Astrocyte of the spinal cord (primary cell): ENCODE measurements at regions not wholly inside any gene's neighbourhood (a gene's known extent, or its start where the extent isn't known, plus 50 kb on each side); places are given as distances from the start of the nearest gene placed in this dataset.

ENCODE experiments used
- DNase-seq: peaks from one replicate; pipeline ENCODE4 v3.0.0; 2011; ENCODE audit warnings: low read depth, low spot score
- H3K4me3 ChIP-seq: 2 replicates; pipeline ENCODE4 v1.5.1; 2011; ENCODE audit warnings: low read depth, mild to moderate bottlenecking, low read length, moderate library complexity
- in situ Hi-C: cut with HindIII; loops from 2 replicates; pipeline ENCODE4 v1.10.0; 2017; ENCODE audit warnings: low sequenced_read_pairs
- TF ChIP-seq, protein P1 (sequence below): IDR thresholded peaks from 2 replicates; pipeline ENCODE4 v1.5.1; 2012; ENCODE audit warnings: low read depth, mild to moderate bottlenecking, low read length, inconsistent platforms

DNA sequence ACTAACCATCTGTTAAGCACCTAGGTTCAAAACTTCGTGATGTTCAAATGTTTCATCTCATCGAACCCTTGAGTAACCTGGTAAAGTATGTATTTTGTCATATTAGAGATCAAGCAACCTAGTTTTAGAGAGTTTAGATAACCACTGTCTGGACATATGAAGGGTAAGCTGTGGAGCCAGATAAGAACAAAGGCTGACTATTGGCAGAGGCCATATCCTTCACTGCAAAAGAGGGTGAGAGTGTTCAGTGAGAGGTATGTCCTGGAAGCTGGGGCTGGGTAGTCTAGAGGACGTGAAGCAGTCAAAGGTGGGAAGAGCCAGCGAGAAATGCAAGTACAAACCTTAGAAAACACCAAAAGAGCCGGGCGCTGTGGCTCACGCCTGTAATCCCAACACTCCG is 573.1 kb upstream of the KLF4 start:
- H3K4me3 ChIP-seq: no peak overlapping the region
- in situ Hi-C loops: no loop called here
- TF ChIP-seq, protein P1, sequence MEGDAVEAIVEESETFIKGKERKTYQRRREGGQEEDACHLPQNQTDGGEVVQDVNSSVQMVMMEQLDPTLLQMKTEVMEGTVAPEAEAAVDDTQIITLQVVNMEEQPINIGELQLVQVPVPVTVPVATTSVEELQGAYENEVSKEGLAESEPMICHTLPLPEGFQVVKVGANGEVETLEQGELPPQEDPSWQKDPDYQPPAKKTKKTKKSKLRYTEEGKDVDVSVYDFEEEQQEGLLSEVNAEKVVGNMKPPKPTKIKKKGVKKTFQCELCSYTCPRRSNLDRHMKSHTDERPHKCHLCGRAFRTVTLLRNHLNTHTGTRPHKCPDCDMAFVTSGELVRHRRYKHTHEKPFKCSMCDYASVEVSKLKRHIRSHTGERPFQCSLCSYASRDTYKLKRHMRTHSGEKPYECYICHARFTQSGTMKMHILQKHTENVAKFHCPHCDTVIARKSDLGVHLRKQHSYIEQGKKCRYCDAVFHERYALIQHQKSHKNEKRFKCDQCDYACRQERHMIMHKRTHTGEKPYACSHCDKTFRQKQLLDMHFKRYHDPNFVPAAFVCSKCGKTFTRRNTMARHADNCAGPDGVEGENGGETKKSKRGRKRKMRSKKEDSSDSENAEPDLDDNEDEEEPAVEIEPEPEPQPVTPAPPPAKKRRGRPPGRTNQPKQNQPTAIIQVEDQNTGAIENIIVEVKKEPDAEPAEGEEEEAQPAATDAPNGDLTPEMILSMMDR: no peak
- no peak for DNase-seq

DNA sequence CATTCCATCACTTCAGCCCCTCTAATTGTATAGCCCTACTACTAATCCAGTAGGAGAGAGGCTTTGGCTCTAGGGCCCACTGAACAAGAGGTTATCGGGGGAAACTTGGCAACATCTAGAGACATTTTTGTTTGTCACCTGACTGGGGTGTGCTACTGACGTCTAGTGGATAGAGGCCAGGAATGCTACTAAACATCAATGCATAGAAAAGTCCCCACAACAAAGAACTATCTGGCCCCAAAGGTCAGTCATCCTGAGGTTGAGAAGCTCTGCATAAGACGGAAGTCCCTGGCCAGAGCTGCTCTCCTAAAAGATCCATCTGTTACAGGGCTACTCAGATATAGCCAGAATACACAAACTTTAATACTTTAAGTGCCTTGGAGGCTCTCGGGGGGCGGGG is 570.6 kb upstream of the KLF4 start:
- H3K4me3 ChIP-seq: no peak overlapping the region
- DNase-seq: no peak
- TF ChIP-seq, protein P1: no peak
- in situ Hi-C loops: no loop called here

DNA sequence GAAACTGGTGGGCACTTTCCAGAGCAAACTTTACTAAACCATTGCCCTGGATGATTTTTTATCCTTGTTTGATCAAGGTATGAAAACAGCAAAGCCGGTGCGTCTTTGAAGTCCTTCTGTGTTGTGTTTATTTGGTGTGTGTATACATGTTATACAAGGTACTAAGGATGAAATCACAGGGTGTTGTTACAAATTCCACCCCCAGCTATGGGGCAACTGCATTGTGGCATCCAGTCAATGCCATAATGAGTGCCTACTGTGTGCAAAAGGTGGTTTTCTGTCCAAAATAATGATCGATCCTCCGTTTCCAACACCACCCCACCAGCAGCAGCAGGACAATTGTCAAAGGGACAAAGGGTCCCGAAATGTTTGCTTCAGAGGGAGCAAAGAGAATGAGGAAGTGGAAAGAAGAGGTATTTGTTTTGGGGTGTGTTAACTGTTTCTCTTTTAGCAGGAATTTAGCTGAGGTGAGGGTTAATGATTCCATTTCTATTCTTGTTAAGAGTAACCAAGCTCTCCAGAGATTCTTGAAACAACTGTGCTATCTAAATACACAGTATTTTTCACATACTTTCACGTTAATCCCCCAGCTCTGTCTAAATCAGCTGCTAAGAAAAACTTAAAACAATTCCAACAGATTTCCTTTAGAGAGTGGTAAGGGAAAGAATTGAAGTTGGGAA is 568.7 kb upstream of the KLF4 start:
- TF ChIP-seq, protein P1: no peak
- in situ Hi-C loops: no loop called here
- no peak overlapping the region for H3K4me3 ChIP-seq
- no peak for DNase-seq

DNA sequence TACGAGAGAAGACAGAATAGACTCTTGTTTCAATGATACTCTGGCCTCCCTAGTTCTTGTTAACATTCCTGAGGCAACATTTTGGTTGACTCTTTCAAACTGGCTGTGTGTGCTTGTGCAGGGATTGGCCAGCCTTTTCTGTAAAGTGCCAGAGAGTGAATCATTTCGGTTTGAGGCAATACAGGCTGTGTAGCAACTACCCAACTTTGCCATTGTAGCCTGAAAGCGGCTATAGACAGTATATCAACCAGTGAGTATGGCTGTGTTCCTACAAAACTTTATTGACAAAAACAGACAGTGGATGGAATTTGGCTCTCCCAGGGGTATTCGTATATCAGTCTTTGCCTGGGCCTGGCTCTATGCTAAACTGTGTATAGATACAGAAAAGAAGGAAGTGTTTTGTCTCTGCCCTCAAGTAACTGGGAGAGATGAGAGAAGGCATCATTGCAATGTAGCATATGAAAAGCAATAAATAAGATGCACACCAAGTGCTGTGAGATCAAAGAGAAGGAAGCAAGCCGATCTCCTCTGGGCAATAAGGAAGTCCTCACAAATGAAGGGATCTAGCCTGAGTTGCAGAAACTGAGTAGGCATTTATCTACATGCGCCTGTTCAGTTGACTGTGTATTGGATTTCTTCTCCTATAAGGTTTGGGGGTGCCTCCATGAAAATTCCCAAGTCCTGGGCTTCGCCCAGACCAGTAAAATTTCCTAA is 568.0 kb upstream of the KLF4 start:
- in situ Hi-C loops: no loop called here
- H3K4me3 ChIP-seq: no peak overlapping the region
- TF ChIP-seq, protein P1: no peak
- DNase-seq: peak; percentile 94

DNA sequence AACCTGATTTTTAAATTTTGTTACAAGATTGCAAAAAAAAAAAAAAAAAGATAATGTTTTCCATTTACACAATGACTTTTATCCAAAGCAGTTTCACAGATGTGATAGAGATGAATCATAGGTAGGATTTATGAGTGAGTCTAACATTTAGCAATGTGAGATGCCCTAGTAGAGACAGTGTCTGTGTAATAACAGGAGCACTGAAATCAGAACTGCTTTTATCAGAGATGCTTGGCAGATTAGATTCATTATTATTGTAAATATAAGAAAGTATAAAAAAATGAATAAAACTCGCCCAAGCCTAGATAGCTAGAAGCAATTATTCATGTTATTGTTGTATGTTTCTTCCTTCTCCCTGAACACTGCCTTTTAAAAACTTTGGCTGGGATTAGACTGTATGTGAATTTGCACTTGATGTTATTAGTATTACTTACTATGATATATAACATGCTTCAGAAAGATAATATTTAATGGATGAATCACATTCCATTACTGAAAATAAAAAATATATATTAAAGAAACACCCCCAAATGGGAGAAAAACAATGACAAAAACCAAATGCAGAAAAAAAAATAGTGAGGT is 567.3 kb upstream of the KLF4 start:
- in situ Hi-C loops: no loop called here

DNA sequence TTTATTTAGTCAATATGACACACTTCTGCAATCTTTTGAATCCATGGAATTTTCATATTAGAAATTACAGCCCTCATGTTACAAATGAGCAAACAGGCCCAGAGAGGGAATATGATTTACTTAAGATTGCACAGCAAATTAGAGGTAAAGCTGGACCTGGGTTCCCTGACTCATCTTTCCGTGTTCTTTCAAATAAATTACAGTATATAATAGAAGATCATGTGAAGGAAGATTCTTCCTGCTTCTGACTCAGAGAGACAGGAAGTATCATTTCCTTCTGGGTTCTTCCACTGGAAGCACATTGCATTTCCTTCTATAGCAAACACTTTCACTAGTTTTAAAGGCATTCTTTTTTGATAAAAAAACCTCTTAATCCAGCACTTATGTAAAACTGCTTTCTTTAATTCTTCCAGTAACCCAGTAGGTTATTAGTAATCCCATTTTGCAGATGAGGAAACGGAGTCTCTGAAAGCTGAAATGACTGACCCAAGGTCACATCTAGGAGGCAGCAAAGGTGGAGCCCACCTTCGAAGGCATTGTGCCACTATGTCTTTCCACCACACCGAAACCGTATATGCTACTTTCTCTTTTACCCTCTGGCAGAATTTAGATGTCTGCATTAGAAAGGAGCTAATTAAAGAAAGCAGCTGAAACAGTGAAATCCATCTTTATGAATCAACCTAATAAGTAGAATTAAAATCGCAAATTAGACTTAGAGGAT is 566.7 kb upstream of the KLF4 start:
- H3K4me3 ChIP-seq: no peak overlapping the region
- TF ChIP-seq, protein P1: no peak
- in situ Hi-C loops: no loop called here
- peak; percentile 39 for DNase-seq

More for the DNA sequence above, 567.3 kb upstream of the KLF4 start:
- no peak overlapping the region for H3K4me3 ChIP-seq
- TF ChIP-seq, protein P1: no peak
- DNase-seq: peak; percentile 74
